ENCODE measurements at regions not wholly inside any gene's neighbourhood (a gene's known extent, or its start where the extent isn't known, plus 50 kb on each side); places are given as distances from the start of the nearest gene placed in this dataset.
"Not testable (repeated sequence)": the region's sequence is repeated elsewhere in the genome, so short reads cannot be mapped to it uniquely, and the experiment has no call there.

GRCh38 chr16:17018585-17018939 is 452.2 kb downstream of the XYLT1 start:
- no peak for DNase-seq

GRCh38 chr16:17019366-17019765 is 451.4 kb downstream of the XYLT1 start:
- DNase-seq = no peak

- no peak for DNase-seq
These were observed 447.2 kb downstream of the XYLT1 start for GRCh38 chr16:17023606-17024005.

GRCh38 chr16:17024514-17024913 is 446.2 kb downstream of the XYLT1 start:
- DNase-seq = no peak

- DNase-seq = no peak
These were observed 444.0 kb downstream of the XYLT1 start for GRCh38 chr16:17026600-17027242.

GRCh38 chr16:17027488-17028129 is 443.2 kb downstream of the XYLT1 start:
- no peak for DNase-seq

- DNase-seq = no peak
These were observed 441.0 kb downstream of the XYLT1 start for GRCh38 chr16:17029602-17030350.

- no peak for DNase-seq
These were observed 439.1 kb downstream of the XYLT1 start for GRCh38 chr16:17031484-17032268.

- no peak for DNase-seq
These were observed 438.4 kb downstream of the XYLT1 start for GRCh38 chr16:17032332-17032731.

- DNase-seq = no peak
These were observed 436.1 kb downstream of the XYLT1 start for GRCh38 chr16:17034477-17035252.

GRCh38 chr16:17037499-17037898 is 433.3 kb downstream of the XYLT1 start:
- no peak for DNase-seq

GRCh38 chr16:17038415-17038814 is 432.3 kb downstream of the XYLT1 start:
- no peak for DNase-seq

- not testable (repeated sequence) for DNase-seq
These were observed 421.7 kb downstream of the XYLT1 start for GRCh38 chr16:17049109-17049508.

GRCh38 chr16:17050468-17050867 is 420.3 kb downstream of the XYLT1 start:
- no peak for DNase-seq

Measured in hematopoietic multipotent progenitor cell treated with erythropoietin and hydrocortisone succinate and interleukin-3 and kit ligand, for 8 days (in vitro differentiated cells).